Right atrium auricular region (tissue), 2 donors: ENCODE measurements at regions not wholly inside any gene's neighbourhood (a gene's known extent, or its start where the extent isn't known, plus 50 kb on each side); places are given as distances from the start of the nearest gene placed in this dataset.

Experiments used
- DNase-seq: peaks from one replicate; pipeline ENCODE4 v3.0.0-alpha.2; 2019; ENCODE audit warnings: low spot score
- H3K27ac ChIP-seq, 2 donors: fragments of 200-600 bp; sonication (generic); 1 replicate in 1 of 2; 2 replicates in 1 of 2; pipeline ENCODE4 v1.5.1; 2016 to 2019
- H3K27me3 ChIP-seq, 2 donors: fragments of 200-600 bp; sonication (generic); one replicate each; pipeline versions ENCODE4 v1.5.1 to v1.6.0; 2017 to 2019
- H3K36me3 ChIP-seq: fragments of 200-600 bp; sonication (generic); one replicate; pipeline ENCODE4 v1.5.1; 2016
- H3K4me1 ChIP-seq, 2 donors: fragments of 200-600 bp; sonication (generic); one replicate each; pipeline versions ENCODE4 v1.5.1 to v1.6.0; 2017 to 2019
- H3K4me3 ChIP-seq, 2 donors: fragments of 200-600 bp; sonication (generic); 1 replicate in 1 of 2; 2 replicates in 1 of 2; pipeline ENCODE4 v1.5.1; 2017 to 2019; ENCODE audit warnings: mild to moderate bottlenecking in 1 of 2, moderate library complexity in 1 of 2
- H3K9me3 ChIP-seq, 2 donors: fragments of 200-600 bp; sonication (generic); one replicate each; pipeline ENCODE4 v1.5.1; 2019
- TF ChIP-seq, protein P1 (sequence below), 2 donors: fragments of 200-600 bp; sonication (generic); IDR thresholded peaks; one replicate each; pipeline ENCODE4 v1.5.1; 2019; ENCODE audit warnings: antibody characterized with exemption in 2 of 2

- DNase-seq, result no peak
- Histone ChIP-seq H3K4me1 (no peaks in the 10 kb centered on the region), H3K27me3 (no peaks in the 10 kb centered on the region), H3K9me3 (no peaks in the 10 kb centered on the region), H3K27ac (no peak overlapping the region), H3K4me3 (no peak overlapping the region), H3K36me3 (no peaks in the 10 kb centered on the region)
- TF ChIP-seq, protein P1, sequence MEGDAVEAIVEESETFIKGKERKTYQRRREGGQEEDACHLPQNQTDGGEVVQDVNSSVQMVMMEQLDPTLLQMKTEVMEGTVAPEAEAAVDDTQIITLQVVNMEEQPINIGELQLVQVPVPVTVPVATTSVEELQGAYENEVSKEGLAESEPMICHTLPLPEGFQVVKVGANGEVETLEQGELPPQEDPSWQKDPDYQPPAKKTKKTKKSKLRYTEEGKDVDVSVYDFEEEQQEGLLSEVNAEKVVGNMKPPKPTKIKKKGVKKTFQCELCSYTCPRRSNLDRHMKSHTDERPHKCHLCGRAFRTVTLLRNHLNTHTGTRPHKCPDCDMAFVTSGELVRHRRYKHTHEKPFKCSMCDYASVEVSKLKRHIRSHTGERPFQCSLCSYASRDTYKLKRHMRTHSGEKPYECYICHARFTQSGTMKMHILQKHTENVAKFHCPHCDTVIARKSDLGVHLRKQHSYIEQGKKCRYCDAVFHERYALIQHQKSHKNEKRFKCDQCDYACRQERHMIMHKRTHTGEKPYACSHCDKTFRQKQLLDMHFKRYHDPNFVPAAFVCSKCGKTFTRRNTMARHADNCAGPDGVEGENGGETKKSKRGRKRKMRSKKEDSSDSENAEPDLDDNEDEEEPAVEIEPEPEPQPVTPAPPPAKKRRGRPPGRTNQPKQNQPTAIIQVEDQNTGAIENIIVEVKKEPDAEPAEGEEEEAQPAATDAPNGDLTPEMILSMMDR (IDR thresholded peaks at IDR 0.05), result no peak
Measured at GRCh38 chr5:154112255-154112654, 73.5 kb downstream of the MFAP3 start.

- no peaks in the 10 kb centered on the region for H3K4me1 ChIP-seq
- no peak overlapping the region for H3K4me3 ChIP-seq
- TF ChIP-seq, protein P1 (IDR thresholded peaks at IDR 0.05), result no peak
- no peaks in the 10 kb centered on the region for H3K36me3 ChIP-seq
- H3K27ac ChIP-seq, result no peak overlapping the region
- no peak for DNase-seq
- H3K9me3 ChIP-seq, result no peaks in the 10 kb centered on the region
- no peaks in the 10 kb centered on the region for H3K27me3 ChIP-seq
Measured at GRCh38 chr5:154115291-154115690, 75.2 kb upstream of the GALNT10 start.

DNA sequence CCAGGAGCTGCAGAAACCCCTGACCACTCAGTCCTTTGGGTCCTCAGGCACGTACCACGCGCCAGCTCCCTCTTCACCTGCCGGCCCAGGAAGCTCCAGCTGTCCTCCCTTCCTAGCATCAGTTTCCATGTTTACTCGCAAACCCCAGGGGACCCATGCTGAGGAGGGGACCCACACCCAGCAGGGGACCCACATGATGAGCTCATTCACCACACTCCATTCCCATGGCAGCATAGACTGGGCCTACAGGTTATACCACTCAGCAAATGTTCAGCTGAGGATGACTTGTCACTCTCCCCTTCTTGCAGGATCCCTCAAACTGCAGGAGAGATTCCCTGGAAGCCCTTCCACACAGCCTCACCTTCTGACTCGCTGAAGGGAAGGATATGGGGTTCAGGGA lies 73.5 kb upstream of the GALNT10 start:
- Histone ChIP-seq H3K27me3 (no peaks in the 10 kb centered on the region), H3K36me3 (no peaks in the 10 kb centered on the region), H3K9me3 (no peaks in the 10 kb centered on the region), H3K4me1 (no peaks in the 10 kb centered on the region), H3K4me3 (no peak overlapping the region), H3K27ac (no peak overlapping the region)
- no peak for DNase-seq
- TF ChIP-seq, protein P1 (IDR thresholded peaks at IDR 0.05), result no peak

GRCh38 chr5:154117930-154118329 lies 72.6 kb upstream of the GALNT10 start:
- H3K9me3 ChIP-seq, result no peaks in the 10 kb centered on the region
- DNase-seq, result no peak
- TF ChIP-seq, protein P1 (IDR thresholded peaks at IDR 0.05), result no peak
- H3K4me1 ChIP-seq, result no peaks in the 10 kb centered on the region
- H3K36me3 ChIP-seq, result no peaks in the 10 kb centered on the region
- H3K4me3 ChIP-seq, result no peak overlapping the region
- no peak overlapping the region for H3K27ac ChIP-seq
- no peaks in the 10 kb centered on the region for H3K27me3 ChIP-seq

GRCh38 chr5:154118385-154118784 lies 72.1 kb upstream of the GALNT10 start:
- TF ChIP-seq, protein P1 (IDR thresholded peaks at IDR 0.05), result no peak
- Histone ChIP-seq H3K9me3 (no peaks in the 10 kb centered on the region), H3K27me3 (no peaks in the 10 kb centered on the region), H3K36me3 (no peaks in the 10 kb centered on the region), H3K27ac (no peak overlapping the region), H3K4me1 (no peaks in the 10 kb centered on the region), H3K4me3 (no peak overlapping the region)
- no peak for DNase-seq

DNA sequence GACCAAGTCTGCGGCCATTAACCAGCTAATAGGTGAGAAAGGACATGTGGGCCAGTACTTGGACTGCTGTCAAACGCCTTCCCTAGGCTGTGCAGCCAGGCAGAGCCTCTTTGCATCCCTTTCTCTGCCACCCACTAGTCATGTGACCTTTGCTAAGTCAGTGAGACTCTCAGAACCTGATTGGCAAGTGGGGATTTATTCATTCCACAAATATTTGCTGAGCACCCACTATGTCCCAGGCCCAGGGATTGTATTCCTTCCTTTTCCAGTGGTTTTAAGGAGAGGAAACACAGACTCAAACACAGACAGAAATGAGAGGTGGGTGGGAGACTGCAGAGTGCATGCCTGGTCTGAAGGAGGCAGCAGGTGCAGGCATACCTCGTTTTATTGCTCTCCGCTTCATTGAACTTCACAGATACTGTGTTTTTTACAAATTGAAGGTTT lies 71.6 kb upstream of the GALNT10 start:
- no peaks in the 10 kb centered on the region for H3K9me3 ChIP-seq
- no peak overlapping the region for H3K27ac ChIP-seq
- H3K27me3 ChIP-seq, result no peaks in the 10 kb centered on the region
- no peaks in the 10 kb centered on the region for H3K4me1 ChIP-seq
- no peaks in the 10 kb centered on the region for H3K36me3 ChIP-seq
- DNase-seq, result no peak
- TF ChIP-seq, protein P1 (IDR thresholded peaks at IDR 0.05), result no peak
- no peak overlapping the region for H3K4me3 ChIP-seq
